IMR-90 (cell line): ENCODE measurements at regions not wholly inside any gene's neighbourhood (a gene's known extent, or its start where the extent isn't known, plus 50 kb on each side); places are given as distances from the start of the nearest gene placed in this dataset.

ENCODE experiments used
- MAZ ChIP-seq: IDR thresholded peaks from 2 replicates; pipeline ENCODE4 v1.6.1; 2012; ENCODE audit warnings: low read depth, mild to moderate bottlenecking, low read length, improper control_type of control experiment, moderate library complexity, borderline replicate concordance
- MXI1 ChIP-seq: IDR thresholded peaks from 2 replicates; pipeline ENCODE4 v1.6.1; 2012; ENCODE audit warnings: low read depth, mild to moderate bottlenecking, low read length, moderate library complexity, borderline replicate concordance
- POLR2A ChIP-seq: IDR thresholded peaks from 2 replicates; pipeline ENCODE4 v1.6.1; 2012; ENCODE audit warnings: mild to moderate bottlenecking, low read depth, low read length
- RAD21 ChIP-seq: IDR thresholded peaks from 2 replicates; pipeline ENCODE4 v1.6.1; 2012; ENCODE audit warnings: low read length, improper control_type of control experiment
- RCOR1 ChIP-seq: IDR thresholded peaks from 2 replicates; pipeline ENCODE4 v1.6.1; 2012; ENCODE audit warnings: mild to moderate bottlenecking, low read length, improper control_type of control experiment; ENCODE audit not compliant: insufficient replicate concordance
- RFX5 ChIP-seq: IDR thresholded peaks from 2 replicates; pipeline ENCODE4 v1.8.0; 2012; ENCODE audit warnings: low read depth, mild to moderate bottlenecking, low read length, moderate library complexity
- TF ChIP-seq, protein P1 (sequence below): conservative IDR thresholded peaks from 2 replicates; pipeline ENCODE4 v1.5.1; 2012; ENCODE audit warnings: mild to moderate bottlenecking, low read depth, low read length, improper control_type of control experiment
- TF ChIP-seq, protein P2 (sequence below): fragments of 150-350 bp; IDR thresholded peaks from 2 replicates; pipeline ENCODE4 v1.6.1; 2017; ENCODE audit warnings: mild to moderate bottlenecking, antibody characterized with exemption, low read length, low read depth

DNA sequence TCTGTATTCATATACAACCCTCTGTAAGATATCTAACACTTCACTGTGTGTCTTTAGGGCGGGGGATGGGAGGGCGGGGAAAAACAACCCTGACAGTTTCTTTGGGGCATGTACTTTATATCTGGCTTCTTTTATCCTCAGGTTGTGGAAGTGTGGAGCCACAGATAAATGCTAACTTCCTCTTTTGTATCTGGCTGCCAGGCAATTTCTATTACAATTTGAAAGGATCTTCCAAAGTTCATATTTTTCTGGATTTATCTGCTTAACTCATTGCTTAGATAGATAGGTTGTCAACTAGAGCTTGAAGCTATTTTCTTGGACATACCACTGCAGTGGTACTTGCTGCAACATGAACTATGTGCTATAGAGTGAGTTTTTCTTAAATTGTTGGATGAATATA is 393.0 kb downstream of the LMO7 start:
- TF ChIP-seq POLR2A (no peak), MXI1 (no peak), MAZ (no peak), RAD21 (no peak), RFX5 (no peak), RCOR1 (no peak)
- TF ChIP-seq, protein P1, sequence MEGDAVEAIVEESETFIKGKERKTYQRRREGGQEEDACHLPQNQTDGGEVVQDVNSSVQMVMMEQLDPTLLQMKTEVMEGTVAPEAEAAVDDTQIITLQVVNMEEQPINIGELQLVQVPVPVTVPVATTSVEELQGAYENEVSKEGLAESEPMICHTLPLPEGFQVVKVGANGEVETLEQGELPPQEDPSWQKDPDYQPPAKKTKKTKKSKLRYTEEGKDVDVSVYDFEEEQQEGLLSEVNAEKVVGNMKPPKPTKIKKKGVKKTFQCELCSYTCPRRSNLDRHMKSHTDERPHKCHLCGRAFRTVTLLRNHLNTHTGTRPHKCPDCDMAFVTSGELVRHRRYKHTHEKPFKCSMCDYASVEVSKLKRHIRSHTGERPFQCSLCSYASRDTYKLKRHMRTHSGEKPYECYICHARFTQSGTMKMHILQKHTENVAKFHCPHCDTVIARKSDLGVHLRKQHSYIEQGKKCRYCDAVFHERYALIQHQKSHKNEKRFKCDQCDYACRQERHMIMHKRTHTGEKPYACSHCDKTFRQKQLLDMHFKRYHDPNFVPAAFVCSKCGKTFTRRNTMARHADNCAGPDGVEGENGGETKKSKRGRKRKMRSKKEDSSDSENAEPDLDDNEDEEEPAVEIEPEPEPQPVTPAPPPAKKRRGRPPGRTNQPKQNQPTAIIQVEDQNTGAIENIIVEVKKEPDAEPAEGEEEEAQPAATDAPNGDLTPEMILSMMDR, result no peak
- TF ChIP-seq, protein P2, sequence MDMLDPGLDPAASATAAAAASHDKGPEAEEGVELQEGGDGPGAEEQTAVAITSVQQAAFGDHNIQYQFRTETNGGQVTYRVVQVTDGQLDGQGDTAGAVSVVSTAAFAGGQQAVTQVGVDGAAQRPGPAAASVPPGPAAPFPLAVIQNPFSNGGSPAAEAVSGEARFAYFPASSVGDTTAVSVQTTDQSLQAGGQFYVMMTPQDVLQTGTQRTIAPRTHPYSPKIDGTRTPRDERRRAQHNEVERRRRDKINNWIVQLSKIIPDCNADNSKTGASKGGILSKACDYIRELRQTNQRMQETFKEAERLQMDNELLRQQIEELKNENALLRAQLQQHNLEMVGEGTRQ, result no peak
